Mammary epithelial cell (primary cell): ENCODE measurements at regions not wholly inside any gene's neighbourhood (a gene's known extent, or its start where the extent isn't known, plus 50 kb on each side); places are given as distances from the start of the nearest gene placed in this dataset.

Source experiments
- EZH2 ChIP-seq: IDR thresholded peaks from 2 replicates; pipeline ENCODE4 v1.6.1; 2012; ENCODE audit warnings: low read length, inconsistent platforms, borderline replicate concordance
- TF ChIP-seq, protein P1 (sequence below), 2 donors: IDR thresholded peaks in 1 of 2; conservative IDR thresholded peaks in 1 of 2; 2 replicates each; pipeline ENCODE4 v1.5.1; 2011 to 2012; ENCODE audit warnings: inconsistent platforms in 2 of 2, low read length in 2 of 2, mild to moderate bottlenecking in 2 of 2, control low read depth in 1 of 2, low read depth in 1 of 2; ENCODE audit not compliant: insufficient read depth in 1 of 2; ENCODE audit errors: extremely low read depth in 1 of 2

- TF ChIP-seq EZH2, result no peak
- TF ChIP-seq, protein P1, sequence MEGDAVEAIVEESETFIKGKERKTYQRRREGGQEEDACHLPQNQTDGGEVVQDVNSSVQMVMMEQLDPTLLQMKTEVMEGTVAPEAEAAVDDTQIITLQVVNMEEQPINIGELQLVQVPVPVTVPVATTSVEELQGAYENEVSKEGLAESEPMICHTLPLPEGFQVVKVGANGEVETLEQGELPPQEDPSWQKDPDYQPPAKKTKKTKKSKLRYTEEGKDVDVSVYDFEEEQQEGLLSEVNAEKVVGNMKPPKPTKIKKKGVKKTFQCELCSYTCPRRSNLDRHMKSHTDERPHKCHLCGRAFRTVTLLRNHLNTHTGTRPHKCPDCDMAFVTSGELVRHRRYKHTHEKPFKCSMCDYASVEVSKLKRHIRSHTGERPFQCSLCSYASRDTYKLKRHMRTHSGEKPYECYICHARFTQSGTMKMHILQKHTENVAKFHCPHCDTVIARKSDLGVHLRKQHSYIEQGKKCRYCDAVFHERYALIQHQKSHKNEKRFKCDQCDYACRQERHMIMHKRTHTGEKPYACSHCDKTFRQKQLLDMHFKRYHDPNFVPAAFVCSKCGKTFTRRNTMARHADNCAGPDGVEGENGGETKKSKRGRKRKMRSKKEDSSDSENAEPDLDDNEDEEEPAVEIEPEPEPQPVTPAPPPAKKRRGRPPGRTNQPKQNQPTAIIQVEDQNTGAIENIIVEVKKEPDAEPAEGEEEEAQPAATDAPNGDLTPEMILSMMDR (conservative IDR thresholded peaks at IDR 0.05 in 1 of 2, IDR thresholded peaks at IDR 0.05 in 1 of 2; ENCODE audit: extremely low read depth in 1 of 2, insufficient read depth in 1 of 2, low read depth in 1 of 2, low read length in 2 of 2), result no peak
These were observed 139.7 kb downstream of the TMEM26 start for GRCh38 chr10:61313460-61313859.
